ENCODE measurements at regions not wholly inside any gene's neighbourhood (a gene's known extent, or its start where the extent isn't known, plus 50 kb on each side); places are given as distances from the start of the nearest gene placed in this dataset.
"Not testable (repeated sequence)": the region's sequence is repeated elsewhere in the genome, so short reads cannot be mapped to it uniquely, and the experiment has no call there.

DNA sequence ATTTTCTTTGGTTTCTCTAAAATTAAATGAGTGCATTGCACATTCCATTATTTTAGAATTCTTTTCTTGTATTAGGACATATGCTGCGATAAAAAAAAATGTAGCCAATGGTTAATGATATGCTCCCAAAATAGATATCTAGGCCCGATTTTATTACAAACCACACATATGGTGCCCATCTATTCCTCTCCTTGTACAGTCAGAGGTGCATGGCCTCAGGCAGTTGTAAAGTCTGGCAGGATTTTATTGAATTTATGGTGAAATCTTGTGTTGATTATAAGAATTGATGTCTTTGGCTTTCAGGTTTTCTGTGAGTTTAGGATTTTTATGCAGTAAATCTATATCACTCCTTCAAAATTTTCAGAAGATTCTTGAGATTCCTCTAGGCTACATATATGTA, 192.2 kb downstream of the RFPL4B start:
- H3K4me1 ChIP-seq = no peaks in the 10 kb centered on the region
- no peak overlapping the region for H3K4me3 ChIP-seq
- H3K9me3 ChIP-seq = peaks cover 0 to 6% of the 10 kb centered on the region in 2 donors
- H3K27ac ChIP-seq = no peak overlapping the region
- TF ChIP-seq, protein P1, sequence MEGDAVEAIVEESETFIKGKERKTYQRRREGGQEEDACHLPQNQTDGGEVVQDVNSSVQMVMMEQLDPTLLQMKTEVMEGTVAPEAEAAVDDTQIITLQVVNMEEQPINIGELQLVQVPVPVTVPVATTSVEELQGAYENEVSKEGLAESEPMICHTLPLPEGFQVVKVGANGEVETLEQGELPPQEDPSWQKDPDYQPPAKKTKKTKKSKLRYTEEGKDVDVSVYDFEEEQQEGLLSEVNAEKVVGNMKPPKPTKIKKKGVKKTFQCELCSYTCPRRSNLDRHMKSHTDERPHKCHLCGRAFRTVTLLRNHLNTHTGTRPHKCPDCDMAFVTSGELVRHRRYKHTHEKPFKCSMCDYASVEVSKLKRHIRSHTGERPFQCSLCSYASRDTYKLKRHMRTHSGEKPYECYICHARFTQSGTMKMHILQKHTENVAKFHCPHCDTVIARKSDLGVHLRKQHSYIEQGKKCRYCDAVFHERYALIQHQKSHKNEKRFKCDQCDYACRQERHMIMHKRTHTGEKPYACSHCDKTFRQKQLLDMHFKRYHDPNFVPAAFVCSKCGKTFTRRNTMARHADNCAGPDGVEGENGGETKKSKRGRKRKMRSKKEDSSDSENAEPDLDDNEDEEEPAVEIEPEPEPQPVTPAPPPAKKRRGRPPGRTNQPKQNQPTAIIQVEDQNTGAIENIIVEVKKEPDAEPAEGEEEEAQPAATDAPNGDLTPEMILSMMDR (IDR thresholded peaks at IDR 0.05) = no peak
- TF ChIP-seq POLR2AphosphoS5 (IDR thresholded peaks at IDR 0.05) = no peak
- TF ChIP-seq POLR2A (IDR thresholded peaks at IDR 0.05) = no peak
- intact Hi-C loops (cut with DNase I; ENCODE audit: low total_unique reads) = no loop called here
- H3K27me3 ChIP-seq = no peaks in the 10 kb centered on the region
- DNase-seq (ENCODE audit: low spot score in 2 of 2) = no peak
- no peaks in the 10 kb centered on the region for H3K36me3 ChIP-seq

- not testable (repeated sequence) for H3K27me3 ChIP-seq; H3K9me3 ChIP-seq; H3K4me3 ChIP-seq; H3K36me3 ChIP-seq; H3K27ac ChIP-seq; H3K4me1 ChIP-seq; DNase-seq (ENCODE audit: low spot score in 2 of 2)
- intact Hi-C loops (cut with DNase I; ENCODE audit: low total_unique reads) = loop anchor here (5.0 kb wide), 1 partner anchor 1075 kb away; no protein-coding TSS in a partner anchor
Measured at GRCh38 chr6:112541847-112542246, 194.7 kb downstream of the RFPL4B start.

DNA sequence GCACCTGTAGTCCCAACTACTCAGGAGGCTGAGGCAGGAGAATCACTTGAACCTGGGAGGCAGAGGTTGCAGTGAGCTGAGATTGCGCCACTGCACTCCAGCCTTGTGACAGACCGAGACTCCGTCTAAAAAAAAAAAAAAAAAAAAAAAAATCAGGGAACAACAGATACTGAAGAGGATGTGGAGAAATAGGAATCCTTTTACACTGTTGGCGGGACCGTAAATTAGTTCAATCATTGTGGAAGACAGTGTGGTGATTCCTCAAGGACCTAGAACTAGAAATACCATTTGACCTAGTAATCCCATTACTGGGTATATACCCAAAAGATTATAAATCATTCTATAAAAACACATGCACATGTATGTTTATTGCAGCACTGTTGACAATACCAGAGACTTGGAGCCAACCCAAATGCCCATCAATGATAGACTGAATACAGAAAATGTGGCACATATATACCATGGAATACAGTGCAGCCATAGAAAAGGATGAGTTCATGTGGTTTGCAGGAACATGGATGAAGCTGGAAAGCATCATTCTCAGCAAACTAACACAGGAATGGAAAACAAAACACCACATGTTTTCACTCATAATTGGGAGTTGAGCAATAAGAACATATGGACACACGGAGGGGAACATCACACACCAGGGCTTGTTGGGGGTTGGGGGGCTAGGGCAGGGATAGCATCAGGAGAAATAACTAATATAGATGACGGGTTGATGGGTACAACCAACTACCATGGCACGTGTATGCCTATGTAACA, 200.4 kb downstream of the RFPL4B start:
- H3K27ac ChIP-seq; H3K36me3 ChIP-seq; H3K4me3 ChIP-seq; intact Hi-C loops (cut with DNase I; ENCODE audit: low total_unique reads); DNase-seq (ENCODE audit: low spot score in 2 of 2); H3K4me1 ChIP-seq; H3K27me3 ChIP-seq; H3K9me3 ChIP-seq: not testable (repeated sequence)

DNA sequence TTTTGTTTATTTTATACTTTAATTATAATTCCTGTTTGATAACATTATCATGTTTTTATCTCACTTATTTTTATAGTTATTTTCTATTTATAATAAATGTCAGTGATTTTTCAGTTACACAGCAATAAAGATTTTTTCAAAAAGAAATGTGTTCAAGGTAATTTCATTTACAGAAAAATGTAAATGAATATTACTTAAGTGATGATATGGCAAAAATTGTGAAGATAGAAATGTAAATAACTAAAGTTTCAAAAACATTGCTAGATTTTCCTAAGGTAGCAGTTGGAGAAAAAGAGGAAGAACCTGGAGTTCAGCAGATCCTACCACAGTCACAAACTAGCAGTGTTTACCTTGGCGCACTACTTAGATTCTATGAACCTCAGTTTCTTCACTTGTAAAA, 202.6 kb downstream of the RFPL4B start:
- H3K4me1 ChIP-seq = no peaks in the 10 kb centered on the region
- H3K27me3 ChIP-seq = no peaks in the 10 kb centered on the region
- no peaks in the 10 kb centered on the region for H3K9me3 ChIP-seq
- DNase-seq (ENCODE audit: low spot score in 2 of 2) = no peak
- H3K27ac ChIP-seq = no peak overlapping the region
- no peaks in the 10 kb centered on the region for H3K36me3 ChIP-seq
- intact Hi-C loops (cut with DNase I; ENCODE audit: low total_unique reads) = no loop called here
- H3K4me3 ChIP-seq = no peak overlapping the region
- TF ChIP-seq POLR2AphosphoS5 (IDR thresholded peaks at IDR 0.05) = no peak
- TF ChIP-seq POLR2A (IDR thresholded peaks at IDR 0.05) = no peak
- TF ChIP-seq, protein P1 (IDR thresholded peaks at IDR 0.05) = no peak

- Histone ChIP-seq H3K4me3 (no peak overlapping the region), H3K27ac (no peak overlapping the region), H3K27me3 (no peaks in the 10 kb centered on the region), H3K4me1 (no peaks in the 10 kb centered on the region), H3K36me3 (no peaks in the 10 kb centered on the region), H3K9me3 (no peaks in the 10 kb centered on the region)
- no peak for DNase-seq (ENCODE audit: low spot score in 2 of 2)
- no peak for TF ChIP-seq POLR2A (IDR thresholded peaks at IDR 0.05)
- no peak for TF ChIP-seq POLR2AphosphoS5 (IDR thresholded peaks at IDR 0.05)
- TF ChIP-seq, protein P1 (IDR thresholded peaks at IDR 0.05) = no peak
- intact Hi-C loops (cut with DNase I; ENCODE audit: low total_unique reads) = no loop called here
Measured at GRCh38 chr6:112557435-112557834, 210.3 kb downstream of the RFPL4B start.

DNA sequence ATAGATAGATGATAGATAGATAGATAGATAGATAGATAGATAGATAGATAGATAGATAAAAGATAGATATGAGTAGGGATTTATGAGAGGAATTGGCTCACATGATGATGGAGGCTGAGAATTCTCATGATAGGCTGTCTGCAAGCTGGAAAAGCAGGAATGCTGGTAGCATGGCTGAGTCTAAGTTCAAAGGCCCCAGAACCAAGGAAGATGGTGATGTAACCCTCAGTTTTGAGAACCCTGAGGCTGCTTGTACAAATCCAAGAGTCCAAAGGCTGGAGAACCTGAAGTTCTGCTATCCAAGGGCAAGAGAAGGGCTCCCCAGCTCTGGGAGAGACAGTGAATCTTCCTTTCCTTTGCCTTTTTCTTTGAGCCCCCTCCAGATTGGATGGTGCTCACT, 210.8 kb downstream of the RFPL4B start:
- no peaks in the 10 kb centered on the region for H3K36me3 ChIP-seq
- DNase-seq (ENCODE audit: low spot score in 2 of 2) = no peak
- intact Hi-C loops (cut with DNase I; ENCODE audit: low total_unique reads) = no loop called here
- no peak for TF ChIP-seq POLR2A (IDR thresholded peaks at IDR 0.05)
- TF ChIP-seq, protein P1 (IDR thresholded peaks at IDR 0.05) = no peak
- H3K4me3 ChIP-seq = no peak overlapping the region
- no peak overlapping the region for H3K27ac ChIP-seq
- no peaks in the 10 kb centered on the region for H3K4me1 ChIP-seq
- H3K27me3 ChIP-seq = no peaks in the 10 kb centered on the region
- no peaks in the 10 kb centered on the region for H3K9me3 ChIP-seq
